GM18867 (cell line): ENCODE measurements at regions not wholly inside any gene's neighbourhood (a gene's known extent, or its start where the extent isn't known, plus 50 kb on each side); places are given as distances from the start of the nearest gene placed in this dataset.

Source experiments
- ATAC-seq: cut with Tn5 transposase; IDR thresholded peaks from one replicate; pipeline ENCODE4 v1.9.1; 2021; ENCODE audit warnings: mild to moderate bottlenecking, moderate library complexity; ENCODE audit not compliant: unreplicated experiment

DNA sequence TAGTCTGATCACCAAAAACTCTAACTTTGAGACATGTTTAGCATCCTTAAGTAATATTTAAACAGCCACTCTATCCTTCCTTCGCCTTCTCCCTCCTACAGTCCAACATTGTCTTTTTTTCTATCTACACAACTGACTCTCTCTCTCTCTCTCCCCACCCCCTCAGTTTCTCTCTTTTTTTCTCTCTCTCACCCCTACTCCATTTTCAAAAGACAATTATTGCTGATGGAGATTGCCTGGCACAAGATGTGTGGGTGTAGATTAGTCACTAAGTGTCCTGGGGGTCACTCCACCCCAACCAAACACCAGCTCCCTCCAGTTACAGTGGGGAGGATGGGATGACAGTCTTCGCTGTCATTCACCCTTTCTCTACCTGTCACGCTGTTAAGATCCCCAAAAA is 94.5 kb upstream of the NFIA start:
- ATAC-seq: no peak

DNA sequence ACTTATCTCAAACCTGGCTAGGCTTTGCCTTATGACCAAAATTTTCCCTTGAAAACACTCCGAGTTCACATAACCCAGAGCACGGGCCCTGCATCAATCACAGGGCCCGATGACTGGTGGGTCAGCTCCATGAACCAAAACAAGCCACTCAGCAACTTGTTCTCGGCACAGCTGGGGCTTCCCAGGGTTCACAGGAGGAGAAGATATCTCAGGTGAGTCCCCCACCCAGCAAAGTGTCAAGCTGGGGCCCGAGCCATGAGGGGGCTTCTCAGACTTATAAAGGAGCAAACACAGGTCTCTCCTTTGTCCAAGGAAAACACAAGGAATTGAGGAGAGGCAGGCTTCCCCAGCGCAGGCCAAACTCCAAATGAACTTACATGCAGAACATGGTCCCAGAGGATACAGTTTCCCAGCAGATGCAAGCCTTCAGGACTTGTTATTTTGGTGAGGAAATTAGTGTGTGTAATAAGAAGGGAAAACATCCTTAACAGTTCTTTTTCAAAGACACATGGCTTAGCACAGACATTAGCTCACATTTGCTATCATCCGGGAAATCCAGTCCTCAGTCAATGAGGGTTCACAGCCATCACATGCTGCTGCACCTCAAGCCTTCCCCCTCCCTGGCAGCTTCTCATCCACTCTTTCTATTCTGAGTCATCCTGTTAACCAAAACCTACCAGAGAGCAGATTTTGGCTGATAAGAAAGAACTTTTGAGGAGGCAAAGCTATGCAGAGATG is 98.1 kb upstream of the NFIA start:
- no peak for ATAC-seq

DNA sequence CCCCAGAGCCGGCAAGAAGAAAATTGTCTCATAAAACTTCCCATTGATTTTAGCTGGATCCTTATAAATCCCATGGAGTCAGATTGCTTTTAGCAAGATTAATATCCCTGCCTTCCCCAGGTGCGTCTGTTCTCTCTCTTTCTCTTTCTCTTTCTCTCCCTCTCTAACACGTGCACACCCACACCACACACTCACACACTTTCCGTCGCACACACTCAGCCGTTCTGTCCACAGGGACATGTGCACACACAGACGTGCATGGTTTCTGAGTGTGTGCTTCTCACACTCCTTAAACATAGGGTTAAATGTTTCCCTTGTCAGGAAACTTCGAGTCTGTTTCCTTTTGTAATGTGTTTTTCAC is 98.7 kb upstream of the NFIA start:
- no peak for ATAC-seq

DNA sequence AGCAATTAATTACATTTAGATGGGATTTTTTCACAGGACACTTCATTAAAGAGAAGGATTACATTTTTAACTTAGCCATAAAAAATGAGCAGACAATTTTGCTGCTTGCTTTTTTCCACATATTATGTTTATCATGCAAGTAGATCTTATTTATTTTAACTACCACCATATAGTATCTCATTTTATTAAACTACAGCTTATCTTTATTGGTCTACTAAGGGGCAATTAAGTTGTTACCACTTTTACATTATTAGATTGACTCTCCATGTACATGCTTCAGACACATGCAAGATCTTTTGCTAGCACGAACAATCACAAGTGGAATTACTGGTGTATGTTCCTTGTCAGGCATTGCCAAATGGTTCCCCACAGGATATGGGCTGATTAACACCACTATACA is 99.8 kb upstream of the NFIA start:
- no peak for ATAC-seq

DNA sequence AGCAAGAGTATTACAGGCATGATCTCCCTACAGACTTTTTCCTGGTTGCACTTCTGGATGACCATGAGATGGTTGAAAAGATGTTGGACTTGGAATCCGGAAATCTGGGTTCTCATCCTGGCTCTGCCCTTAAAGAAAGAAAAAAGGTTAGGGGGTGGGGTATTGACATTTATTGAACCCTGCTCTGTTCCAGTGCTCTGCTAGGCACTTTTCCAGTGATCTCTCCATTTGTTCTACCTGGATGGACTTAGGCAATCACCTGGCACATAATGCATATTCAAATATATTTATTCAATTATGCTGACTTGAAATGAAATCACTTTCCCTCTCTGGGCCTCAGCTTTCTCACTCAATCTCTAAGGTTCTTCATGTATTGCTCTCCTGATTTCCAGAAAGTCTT is 101.0 kb upstream of the NFIA start:
- no peak for ATAC-seq

DNA sequence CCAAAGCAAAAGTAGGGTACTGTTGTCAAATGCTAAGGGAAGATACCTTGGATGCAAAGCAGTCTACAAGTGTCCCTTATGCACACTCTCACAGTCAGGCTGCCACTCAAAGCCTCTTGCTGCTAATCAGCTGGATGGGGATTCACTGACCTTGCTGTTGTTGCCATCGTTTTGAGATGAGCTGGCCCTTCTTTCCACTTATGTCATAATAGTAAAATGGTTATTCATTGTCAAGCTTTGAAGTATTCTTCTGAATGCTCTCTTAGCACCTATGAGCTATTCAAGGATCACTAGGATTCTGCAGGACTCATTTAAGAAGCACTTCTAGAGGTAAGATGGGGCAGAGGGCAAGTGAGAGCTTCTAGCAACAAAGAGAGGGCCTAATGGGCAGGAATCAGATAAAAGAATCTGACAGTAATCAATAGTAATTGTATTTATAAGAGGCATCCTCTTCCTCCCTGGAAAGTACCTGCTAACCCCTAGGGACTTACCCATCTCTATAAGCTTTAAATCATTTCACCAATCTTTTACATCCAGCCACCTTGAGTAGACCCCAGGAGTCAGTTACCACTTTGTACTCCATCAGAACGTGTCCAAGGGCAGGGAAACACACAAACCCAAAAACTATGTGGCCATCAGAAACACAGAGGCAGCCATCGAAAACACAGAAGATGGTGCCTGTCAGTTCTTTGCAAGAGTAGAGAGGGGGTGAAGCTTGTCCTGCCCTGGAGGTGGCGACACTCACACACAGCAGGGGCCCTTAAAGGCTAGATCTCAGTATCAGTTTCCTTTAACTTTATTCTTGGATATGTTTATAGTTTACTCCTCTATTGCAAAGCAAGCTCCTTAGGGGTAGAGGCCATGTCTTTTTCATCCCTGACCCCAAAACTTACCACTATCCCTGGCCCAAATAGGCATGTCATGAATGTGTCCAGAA is 103.7 kb upstream of the NFIA start:
- peak; percentile 89 for ATAC-seq

DNA sequence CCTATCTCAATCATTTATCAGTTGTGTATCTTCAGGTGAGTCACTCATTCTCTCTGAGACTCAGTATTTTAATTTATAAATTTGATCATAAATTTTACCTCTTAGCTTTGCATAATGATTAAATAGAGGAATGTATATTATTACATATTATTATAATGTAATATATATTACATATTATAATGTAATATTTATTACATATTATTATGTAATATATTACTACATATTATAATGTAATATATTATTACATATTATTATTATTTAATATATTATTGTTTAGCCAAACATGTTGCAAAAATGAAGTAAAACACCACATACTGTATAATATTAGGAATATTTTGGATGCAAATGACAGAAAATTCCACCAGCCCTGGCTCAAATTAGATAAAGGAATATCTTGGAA is 104.7 kb upstream of the NFIA start:
- no peak for ATAC-seq

DNA sequence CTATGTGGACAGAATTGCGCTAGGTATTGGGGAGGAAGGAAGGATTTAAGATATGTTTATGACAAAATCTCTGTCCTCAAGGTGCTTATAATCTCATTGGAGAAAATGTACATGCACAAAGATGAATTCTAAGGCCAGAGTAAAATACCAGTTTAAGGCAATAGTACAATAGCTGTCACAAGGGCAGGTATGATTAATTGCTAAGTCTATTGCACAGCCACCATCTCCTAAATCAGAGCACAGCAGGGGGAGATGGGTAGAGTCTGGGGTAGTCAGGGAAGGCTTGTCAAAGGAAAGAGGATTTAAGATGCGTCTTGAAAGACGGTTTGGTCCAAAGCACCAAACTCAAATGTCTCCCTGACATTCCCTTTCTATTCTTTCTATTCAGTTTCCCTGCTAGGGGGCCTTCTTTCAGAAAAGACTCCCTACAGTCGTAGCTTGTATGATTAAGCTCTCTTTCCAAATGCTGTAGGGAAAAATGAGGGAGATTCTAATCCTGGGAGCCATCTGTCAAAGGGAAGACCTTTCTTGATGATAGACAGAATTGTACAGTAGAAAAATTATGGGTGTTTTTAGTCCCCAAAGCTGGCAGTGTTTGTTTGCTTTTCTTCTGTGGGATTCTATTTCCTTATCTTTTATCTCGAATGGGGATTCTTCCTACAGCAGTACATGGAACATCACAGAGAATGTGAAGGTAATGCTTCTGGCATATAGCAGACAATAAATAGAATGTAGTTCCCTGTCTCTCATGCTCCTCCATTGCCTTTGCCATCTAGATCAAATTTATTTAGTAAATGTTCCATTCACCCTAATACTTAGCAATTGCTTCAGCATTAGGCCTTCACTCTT is 107.6 kb upstream of the NFIA start:
- no peak for ATAC-seq

DNA sequence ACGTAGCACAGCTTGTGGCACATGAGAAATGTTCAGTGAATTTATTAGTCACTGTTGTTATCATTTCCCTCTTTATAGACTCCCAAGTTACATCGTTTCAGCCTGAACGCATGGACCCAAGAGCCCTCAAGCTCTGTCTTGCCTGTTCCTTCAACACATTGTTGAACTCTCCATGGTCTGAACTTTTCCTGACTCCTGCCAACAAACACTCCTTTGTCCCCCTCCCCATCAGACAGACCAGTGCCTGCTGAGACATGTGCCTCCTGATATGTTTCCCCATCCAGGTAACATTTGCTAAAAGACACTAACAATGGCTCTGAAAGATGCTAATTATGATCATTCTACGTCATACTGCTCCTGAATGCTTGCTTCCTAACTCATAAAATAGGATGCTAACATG is 108.7 kb upstream of the NFIA start:
- no peak for ATAC-seq

DNA sequence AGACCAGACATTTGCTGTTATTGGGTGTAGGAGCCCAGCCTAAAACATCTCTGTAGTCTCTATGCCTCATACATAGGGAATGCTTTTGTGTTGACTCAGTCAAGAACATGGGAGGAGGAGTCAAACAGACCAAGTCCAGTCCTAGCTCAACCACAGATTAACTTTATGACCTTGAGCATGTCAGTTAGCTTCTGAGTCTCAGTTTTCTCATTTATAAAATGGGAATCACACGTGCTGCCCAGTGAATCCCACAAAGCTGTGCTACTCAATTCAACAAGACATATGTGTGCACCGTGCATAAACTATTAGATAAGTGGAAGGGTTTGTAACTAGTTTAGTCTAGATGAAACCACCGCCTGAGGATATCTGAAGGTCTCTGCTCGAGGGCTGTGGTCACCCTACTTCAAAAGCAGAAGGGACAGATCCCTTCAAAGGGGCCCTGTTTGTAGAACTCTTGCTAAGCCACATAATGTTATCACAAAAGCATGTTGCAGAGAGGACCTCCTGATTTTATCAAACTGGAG is 109.5 kb upstream of the NFIA start:
- ATAC-seq: no peak

DNA sequence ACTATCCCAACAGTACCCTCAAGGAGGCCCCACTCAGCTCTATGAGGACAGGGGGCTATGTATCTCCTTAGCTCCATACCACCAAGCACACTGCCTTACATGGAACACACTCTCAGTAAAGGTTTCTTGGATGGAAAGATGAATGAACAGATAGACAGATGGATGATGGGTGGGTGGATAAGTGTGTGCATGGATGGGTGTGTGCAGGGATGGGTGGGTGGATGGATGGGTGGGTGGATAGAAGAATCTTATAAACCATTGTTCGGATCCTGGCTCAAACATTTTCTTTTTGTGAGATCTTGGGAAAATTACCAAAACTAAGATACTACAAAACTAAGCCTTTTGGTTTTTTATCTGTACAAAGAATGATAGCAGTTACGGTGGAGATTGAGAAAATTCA is 111.0 kb upstream of the NFIA start:
- ATAC-seq: no peak

DNA sequence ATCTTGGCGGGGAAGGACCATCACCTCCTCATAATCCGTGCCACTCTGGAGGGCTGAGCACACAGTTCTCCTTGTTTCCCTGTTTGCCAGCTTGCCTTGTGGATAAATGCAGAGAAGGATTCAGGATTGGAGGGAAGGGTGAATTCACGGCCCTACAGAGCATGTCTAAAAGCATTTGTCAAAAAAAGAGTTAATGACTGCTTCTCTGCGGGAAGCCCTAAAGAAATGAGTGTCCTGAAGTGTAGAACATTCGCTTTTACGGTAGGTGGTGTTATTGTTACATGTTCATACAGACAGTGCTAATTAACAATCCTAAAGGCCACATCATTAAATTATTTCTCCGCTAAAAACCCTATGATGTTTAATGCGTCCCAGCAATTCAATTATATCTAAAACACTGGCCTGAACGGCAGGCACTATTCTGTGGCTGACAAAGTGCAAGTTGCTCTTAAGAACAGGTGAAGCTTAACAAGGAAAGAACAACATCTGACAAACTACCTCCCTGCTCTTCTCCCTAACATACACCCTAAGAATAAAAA is 112.3 kb upstream of the NFIA start:
- ATAC-seq: no peak

DNA sequence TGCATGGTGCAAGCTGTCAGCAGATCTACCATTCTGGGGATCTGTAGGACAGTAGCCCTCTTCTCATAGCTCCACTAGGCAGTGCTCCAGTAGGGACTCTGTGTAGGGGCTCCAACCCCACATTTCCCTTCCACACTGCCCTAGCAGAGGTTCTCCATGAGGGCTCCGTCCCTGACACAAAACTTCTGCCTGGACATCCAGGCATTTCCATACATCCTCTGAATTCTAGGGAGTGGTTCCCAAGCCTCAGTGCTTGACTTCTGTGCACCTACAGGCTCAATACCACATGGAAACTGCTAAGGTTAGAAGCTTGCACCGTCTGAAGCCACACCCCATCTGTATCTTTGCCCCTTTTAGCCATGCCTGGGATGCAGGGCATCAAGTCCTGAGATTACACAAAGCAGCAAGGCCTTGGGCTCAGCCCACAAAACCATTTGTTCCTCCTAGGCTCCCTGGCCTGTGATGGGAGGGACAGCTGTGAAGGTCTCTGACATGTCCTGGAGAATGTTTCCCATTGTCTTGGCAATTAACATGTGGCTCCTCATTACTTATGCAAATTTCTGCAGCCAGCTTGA is 117.0 kb upstream of the NFIA start:
- ATAC-seq: no peak

DNA sequence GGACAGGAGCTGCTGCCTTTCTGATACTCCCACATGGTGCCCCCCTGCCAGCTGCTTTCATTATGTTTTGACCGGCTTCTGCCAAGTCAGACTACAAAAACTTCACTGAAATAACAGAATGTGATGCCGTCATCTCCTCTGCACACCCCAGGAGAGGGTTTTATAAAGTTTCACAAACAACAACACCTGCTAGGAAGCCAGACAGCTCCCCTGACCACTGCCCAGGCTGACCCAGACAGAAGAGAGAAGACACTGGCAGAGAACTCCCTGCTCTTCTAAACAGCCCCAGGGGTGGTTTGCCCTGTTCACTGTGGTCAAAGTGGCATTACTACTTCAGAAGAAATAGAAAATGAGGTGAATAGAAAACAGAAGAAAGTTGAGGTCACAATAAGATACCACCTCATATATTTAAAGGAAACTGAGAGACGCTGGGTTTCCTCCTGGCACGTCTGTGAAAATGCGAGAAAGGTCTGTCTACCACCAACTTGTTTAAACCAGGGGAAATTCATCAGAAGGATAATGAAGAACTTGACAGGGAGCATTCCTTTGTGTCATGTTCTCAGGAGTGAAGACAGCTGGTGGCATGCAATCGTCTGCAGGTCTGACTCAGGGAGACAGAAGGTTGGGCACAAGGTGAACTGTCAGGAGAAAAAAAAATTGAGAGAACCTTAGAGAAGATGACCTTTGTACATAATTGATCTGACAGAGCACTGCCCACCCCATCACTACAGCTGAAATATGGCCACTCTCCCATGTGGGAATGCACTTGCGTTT is 119.0 kb upstream of the NFIA start:
- ATAC-seq: no peak

DNA sequence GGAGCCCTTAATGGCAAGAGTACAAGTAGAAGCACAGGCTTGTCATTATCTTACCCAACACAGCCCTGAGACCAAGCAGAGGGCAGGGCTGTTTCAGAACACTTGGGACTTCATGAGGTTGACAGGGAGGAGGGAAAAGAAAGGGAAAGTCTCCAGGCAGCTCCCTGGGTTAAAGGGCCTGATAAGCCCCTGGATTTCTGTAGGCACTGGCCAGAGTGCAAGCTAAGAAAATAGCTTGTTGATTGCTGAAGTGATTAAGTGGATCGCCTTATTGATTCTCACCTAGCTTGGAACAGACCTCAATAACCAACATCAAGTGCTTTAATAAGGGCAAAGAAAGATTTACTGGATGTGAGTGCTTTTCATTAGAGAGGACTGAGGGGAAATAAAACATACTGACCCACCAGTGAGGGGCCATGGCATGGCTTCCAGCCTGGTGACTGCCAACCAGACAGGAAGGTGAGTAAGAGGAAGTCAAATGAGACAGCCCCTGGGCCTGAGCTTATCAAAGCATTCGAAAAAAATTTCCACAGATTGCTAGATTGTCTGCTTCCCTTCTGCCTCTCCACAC is 121.4 kb upstream of the NFIA start:
- ATAC-seq: no peak

DNA sequence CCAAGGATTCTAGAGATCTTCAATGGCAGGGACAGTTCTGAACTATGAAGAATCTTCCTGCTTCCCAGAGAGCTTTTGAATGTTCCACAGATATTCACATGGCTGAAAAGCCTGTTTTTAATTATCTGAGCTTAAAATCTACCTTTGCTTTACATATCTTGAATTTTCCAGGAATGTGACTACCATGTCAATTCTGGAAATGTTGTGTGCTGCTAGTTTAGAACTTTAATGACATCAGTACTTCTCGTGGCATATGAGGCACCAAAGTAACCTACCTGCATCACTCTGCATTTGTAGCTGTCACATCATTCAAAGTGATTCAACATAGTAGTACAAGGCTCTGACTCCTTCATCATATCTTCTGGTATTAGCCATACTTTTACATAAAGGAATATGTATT is 122.7 kb upstream of the NFIA start:
- ATAC-seq: no peak

DNA sequence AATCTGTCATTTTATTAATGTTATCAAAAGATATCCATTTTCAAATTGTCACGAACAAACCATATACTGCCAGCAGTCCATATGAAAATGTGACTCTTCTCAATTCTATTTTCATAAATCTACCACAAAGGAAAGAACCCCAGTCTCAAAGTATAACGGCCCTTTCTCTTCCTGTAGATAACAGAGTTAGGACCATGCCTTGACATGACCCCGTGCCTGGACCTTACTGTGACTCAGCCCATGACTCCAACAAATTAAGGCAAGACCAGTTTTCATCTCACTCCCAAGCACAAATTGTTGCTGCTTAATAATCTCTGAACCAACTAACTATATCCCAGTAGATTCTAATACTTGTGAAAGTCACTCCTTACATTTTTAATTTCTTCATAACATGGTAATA is 124.4 kb upstream of the NFIA start:
- ATAC-seq: no peak

DNA sequence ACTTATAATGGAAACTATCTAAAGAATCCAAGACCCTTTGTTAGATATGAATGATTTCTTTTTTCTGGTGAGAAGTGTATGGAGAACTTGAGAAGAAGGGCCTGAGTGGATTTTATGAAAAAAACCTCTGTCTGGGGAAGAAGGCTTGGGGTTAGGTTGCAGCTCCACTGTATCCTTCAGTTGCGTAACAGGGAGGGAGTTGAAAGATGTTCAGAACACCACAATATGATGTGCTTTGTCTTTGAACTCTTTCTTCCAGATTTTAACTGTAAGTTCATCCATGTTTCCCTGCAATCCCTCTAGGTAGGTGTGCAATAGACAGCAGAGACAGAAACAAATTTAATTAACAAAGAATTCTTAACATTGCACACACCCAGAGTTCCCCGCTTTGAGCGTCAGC is 125.8 kb upstream of the NFIA start:
- ATAC-seq: no peak

DNA sequence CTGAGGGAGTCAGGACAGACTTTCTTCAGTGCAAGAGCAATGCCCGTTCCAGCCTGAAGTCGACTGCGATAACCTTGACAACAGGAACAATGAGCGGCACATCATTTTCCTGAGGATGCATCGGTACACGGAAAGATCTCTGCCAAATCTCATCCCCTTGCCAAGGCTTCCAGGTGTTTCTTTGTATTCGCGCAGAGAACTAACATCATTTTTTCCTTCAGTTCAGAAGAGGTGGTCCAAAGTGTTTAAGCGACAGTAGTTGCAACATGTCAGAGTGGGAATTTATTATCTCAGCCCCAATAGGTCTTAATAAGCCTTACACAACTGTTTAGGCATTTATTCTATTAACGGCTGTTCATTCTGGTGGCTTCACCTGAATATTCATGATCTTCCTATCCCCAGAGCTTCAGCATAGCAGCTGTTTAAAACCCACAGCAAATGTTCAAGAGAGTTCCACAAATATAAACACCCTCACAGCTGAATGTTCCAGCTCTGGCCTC is 129.7 kb upstream of the NFIA start:
- no peak for ATAC-seq
